H54 (cell line): ENCODE measurements at regions not wholly inside any gene's neighbourhood (a gene's known extent, or its start where the extent isn't known, plus 50 kb on each side); places are given as distances from the start of the nearest gene placed in this dataset.
A peak's percentile ranks its signal among the peaks of the same experiment; 100 is the strongest.
"Not testable (repeated sequence)": the region's sequence is repeated elsewhere in the genome, so short reads cannot be mapped to it uniquely, and the experiment has no call there.

Source experiments
- DNase-seq: peaks from one replicate; pipeline ENCODE4 v3.0.0; 2011; ENCODE audit warnings: low spot score, mixed read lengths; ENCODE audit not compliant: insufficient read length
- FAIRE-seq: peaks from 3 replicates; lab custom pipeline; 2011; peaks lifted over from hg19 to GRCh38; lab: Jason Lieb, UNC
- POLR2A ChIP-seq: IDR thresholded peaks from 2 replicates; pipeline ENCODE4 v1.6.1; 2011; ENCODE audit warnings: low read depth, mild to moderate bottlenecking, low read length

DNA sequence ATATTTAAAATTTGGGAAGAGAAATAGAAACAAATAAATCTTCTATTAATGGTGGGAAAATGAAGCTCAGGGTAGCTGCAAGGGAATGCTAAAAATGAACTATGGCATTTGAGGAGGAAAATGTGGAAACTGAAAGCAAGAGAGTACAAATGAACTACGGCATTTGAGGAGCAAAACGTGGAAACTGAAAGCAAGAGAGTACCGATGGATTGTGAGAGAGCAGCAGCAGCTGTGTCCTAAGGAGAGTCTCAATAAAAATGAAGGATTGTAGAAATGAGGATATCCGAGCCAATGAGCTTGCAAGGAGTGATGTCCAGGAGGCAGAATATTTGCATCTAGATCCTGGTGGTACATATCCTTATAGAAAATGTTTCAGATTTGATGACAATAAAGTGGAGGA, 547.1 kb upstream of the ZNF337 start:
- no peak for TF ChIP-seq POLR2A
- DNase-seq (no peak), FAIRE-seq (no peak)

DNA sequence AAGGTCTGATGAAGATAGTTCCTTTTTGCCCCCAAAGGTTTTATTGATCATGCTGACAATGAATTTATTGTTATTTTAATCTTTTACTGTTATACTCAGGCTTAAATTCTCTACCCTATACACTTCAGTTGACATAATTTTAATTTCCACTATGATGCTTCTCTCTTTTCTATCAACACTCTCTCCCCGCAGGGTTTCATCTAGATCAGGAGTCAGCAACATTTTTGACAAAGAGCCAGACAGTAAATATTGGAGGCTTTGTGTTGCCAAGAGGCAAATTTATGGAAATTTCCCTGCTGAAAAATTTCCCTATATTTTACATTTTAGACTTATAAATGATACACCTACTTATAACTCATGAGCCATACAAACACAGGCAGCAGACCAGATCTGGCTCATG, 524.0 kb upstream of the ZNF337 start:
- not testable (repeated sequence) for FAIRE-seq, DNase-seq

- not testable (repeated sequence) for FAIRE-seq
These were observed 522.9 kb upstream of the ZNF337 start for GRCh38 chr20:26219546-26219945.

GRCh38 chr20:26218301-26218700, 521.6 kb upstream of the ZNF337 start:
- no peak for TF ChIP-seq POLR2A
- no peak for FAIRE-seq
- no peak for DNase-seq

More at GRCh38 chr20:26219546-26219945, 522.9 kb upstream of the ZNF337 start:
- DNase-seq: not testable (repeated sequence)

- no peak for TF ChIP-seq POLR2A
- FAIRE-seq: no peak
These were observed 519.4 kb upstream of the ZNF337 start for GRCh38 chr20:26216025-26216424.

GRCh38 chr20:26214991-26215390, 518.3 kb upstream of the ZNF337 start:
- no peak for DNase-seq
- no peak for FAIRE-seq
- TF ChIP-seq POLR2A: no peak

More at GRCh38 chr20:26216025-26216424, 519.4 kb upstream of the ZNF337 start:
- DNase-seq: no peak

GRCh38 chr20:26209171-26209941, 512.7 kb upstream of the ZNF337 start:
- DNase-seq: no peak
- FAIRE-seq: peak; percentile 71
- TF ChIP-seq POLR2A: no peak

DNA sequence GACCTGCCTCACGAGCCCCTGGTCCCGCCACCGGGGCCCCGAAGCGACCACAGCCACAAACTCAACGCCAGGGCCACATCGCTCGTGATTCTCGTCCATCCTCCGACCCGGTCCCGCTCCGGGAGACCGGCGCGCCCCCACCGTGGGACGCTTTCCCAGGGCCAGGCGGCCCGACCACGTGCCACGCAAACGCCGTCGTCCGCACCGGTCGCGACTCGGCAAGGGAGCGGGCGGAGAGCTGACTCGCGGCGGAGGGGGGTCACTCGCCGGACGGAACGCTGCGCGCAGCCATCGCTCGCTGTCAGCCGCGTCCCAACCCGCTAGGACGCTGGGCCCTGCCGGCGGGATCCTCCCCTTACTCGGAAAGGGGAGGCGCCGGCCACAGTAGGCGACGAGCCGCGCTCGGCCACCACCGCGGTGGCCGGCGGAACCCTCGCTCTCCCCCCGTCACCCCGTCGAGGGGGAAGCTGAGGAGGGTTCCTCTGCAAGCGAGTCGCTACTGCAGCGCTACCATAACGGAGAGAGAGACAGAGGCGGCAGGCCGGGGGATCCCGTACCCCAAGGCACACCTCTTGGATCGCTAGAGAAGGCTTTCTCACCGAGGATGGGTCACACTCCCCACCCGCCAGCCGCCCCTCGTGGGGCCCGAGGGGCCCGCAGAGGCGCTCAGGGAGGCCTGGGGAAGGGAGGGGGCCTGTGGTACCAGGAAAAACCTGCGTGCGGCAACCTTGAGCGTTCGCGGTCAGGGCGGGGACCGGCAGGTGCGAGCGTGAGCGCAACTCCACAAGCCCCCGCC, 511.8 kb upstream of the ZNF337 start:
- no peak for TF ChIP-seq POLR2A
- DNase-seq (no peak), FAIRE-seq (no peak)

DNA sequence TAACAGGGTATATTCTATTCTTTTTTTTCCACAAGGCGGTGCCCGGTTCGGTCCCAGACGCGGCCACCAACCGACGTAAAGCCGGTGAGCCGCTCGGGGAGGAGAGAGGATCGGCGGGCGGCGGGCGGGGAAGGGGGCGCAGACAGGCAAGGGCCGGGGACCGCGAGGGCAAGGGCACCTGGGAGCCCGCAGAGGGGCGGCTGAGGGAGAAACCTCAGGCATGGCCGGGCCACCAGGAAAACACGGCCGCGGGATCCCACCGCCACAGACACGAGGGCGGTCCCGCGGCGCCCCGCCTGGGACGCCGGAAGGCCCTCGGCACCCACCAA, 511.3 kb upstream of the ZNF337 start:
- FAIRE-seq, DNase-seq: not testable (repeated sequence)

GRCh38 chr20:26207237-26207966, 510.7 kb upstream of the ZNF337 start:
- TF ChIP-seq POLR2A: no peak
- DNase-seq (no peak), FAIRE-seq (no peak)

- no peak for DNase-seq
- no peak for FAIRE-seq
- no peak for TF ChIP-seq POLR2A
These were observed 508.7 kb upstream of the ZNF337 start for GRCh38 chr20:26205350-26205749.

GRCh38 chr20:26201026-26201425, 504.4 kb upstream of the ZNF337 start:
- FAIRE-seq, DNase-seq: not testable (repeated sequence)

- peak; percentile 82 for FAIRE-seq
- not testable (repeated sequence) for DNase-seq
These were observed 490.7 kb upstream of the ZNF337 start for GRCh38 chr20:26187329-26187728.

GRCh38 chr20:26183720-26184119, 487.1 kb upstream of the ZNF337 start:
- FAIRE-seq, DNase-seq: not testable (repeated sequence)

- not testable (repeated sequence) for DNase-seq, FAIRE-seq
These were observed 484.7 kb upstream of the ZNF337 start for GRCh38 chr20:26181364-26181763.

GRCh38 chr20:26171875-26172274, 475.2 kb upstream of the ZNF337 start:
- not testable (repeated sequence) for FAIRE-seq, DNase-seq
